ENCODE measurements at regions not wholly inside any gene's neighbourhood (a gene's known extent, or its start where the extent isn't known, plus 50 kb on each side); places are given as distances from the start of the nearest gene placed in this dataset.

DNA sequence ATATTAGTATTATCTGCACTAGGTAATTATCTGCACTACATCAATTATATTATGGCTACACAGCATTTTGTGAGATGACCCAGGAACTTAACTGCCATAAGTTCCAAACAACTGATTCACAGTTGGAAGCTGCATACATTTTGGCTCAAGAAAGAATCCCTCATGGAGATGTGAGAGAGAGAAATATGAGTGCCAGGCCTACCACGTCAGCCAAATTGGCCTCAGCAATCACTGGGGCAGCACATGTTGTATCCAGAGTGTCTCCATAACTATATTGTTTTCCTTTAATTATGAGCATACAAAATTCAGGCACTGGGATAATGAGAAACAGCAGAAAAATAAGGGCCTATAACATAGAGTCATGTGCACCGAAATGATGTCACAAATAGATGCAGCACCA is 174.2 kb upstream of the DMD start:
- Histone ChIP-seq H3K18ac (ENCODE audit: low read depth, low read length) (no peak overlapping the region), H3K27me3 (ENCODE audit: control insufficient read depth, insufficient read depth, low read length) (no peaks in the 10 kb centered on the region), H3K4ac (ENCODE audit: low read depth, low read length) (no peak overlapping the region), H2AK9ac (replicated peaks; ENCODE audit: low read depth, low read length, poor library complexity) (no peak overlapping the region), H3K23ac (ENCODE audit: low read depth, low read length) (no peak overlapping the region), H3K27ac (ENCODE audit: insufficient read depth, low read length) (no peak overlapping the region), H3K79me1 (ENCODE audit: low read depth in 1 of 2, low read length in 2 of 2) (no peaks in the 10 kb centered on the region), H3K9me1 (ENCODE audit: insufficient read depth, low read length) (no peaks in the 10 kb centered on the region), H3K4me2 (ENCODE audit: low read depth, low read length) (no peak overlapping the region), H3K9ac (ENCODE audit: low read depth, low read length) (no peak overlapping the region), H3K56ac (ENCODE audit: extremely low read depth, insufficient read depth, low read length) (no peak overlapping the region), H2BK120ac (ENCODE audit: low read depth, low read length) (no peak overlapping the region), H4K20me1 (ENCODE audit: insufficient read depth, low read length) (no peaks in the 10 kb centered on the region), H2BK5ac (ENCODE audit: low read depth, low read length, poor library complexity, severe bottlenecking) (no peak overlapping the region), H3K14ac (replicated peaks; ENCODE audit: low read depth, low read length) (no peak overlapping the region), H3K36me3 (ENCODE audit: control insufficient read depth, insufficient read depth, low read length) (no peaks in the 10 kb centered on the region), H2AK5ac (ENCODE audit: low read depth, low read length) (no peak overlapping the region), H4K5ac (ENCODE audit: low read depth, low read length) (no peak overlapping the region), H2AFZ (replicated peaks; ENCODE audit: low read length, poor library complexity) (no peak overlapping the region), H4K91ac (ENCODE audit: insufficient read depth, low read depth, low read length) (no peak overlapping the region), H4K8ac (ENCODE audit: low read depth in 2 of 2, low read length in 2 of 2) (no peak overlapping the region), H3K4me3 (ENCODE audit: insufficient read depth, low read depth, low read length) (no peak overlapping the region), H3K4me1 (ENCODE audit: control insufficient read depth, insufficient read depth, low read length) (no peaks in the 10 kb centered on the region), H2BK20ac (ENCODE audit: low read depth, low read length) (no peak overlapping the region), H2BK15ac (ENCODE audit: low read depth, low read length) (no peak overlapping the region), H3K9me3 (ENCODE audit: control insufficient read depth, insufficient read depth, low read length) (no peaks in the 10 kb centered on the region)
- ATAC-seq (ENCODE audit: low read depth) = no peak
- intact Hi-C loops (cut with micrococcal nuclease) (no loop called here), in situ Hi-C loops (cut with MboI; ENCODE audit: low sequenced_read_pairs) (no loop called here), dilution Hi-C loops (cut with HindIII; ENCODE audit: low sequenced_read_pairs, unreplicated experiment) (no loop called here)
- TF ChIP-seq ELK1 (IDR thresholded peaks at IDR 0.05; ENCODE audit: borderline replicate concordance, low read depth, low read length) (no peak), RFX5 (IDR thresholded peaks at IDR 0.05; ENCODE audit: low read depth, low read length) (no peak), RCOR1 (IDR thresholded peaks at IDR 0.05; ENCODE audit: insufficient replicate concordance, low read length) (no peak), USF2 (IDR thresholded peaks at IDR 0.05; ENCODE audit: low read depth, low read length) (no peak), BHLHE40 (IDR thresholded peaks at IDR 0.05; ENCODE audit: low read depth, low read length) (no peak), MAFK (IDR thresholded peaks at IDR 0.05; ENCODE audit: low read depth, low read length) (no peak), NFE2L2 (IDR thresholded peaks at IDR 0.05; ENCODE audit: low read depth, low read length) (no peak), MAZ (IDR thresholded peaks at IDR 0.05; ENCODE audit: borderline replicate concordance, low read depth, low read length) (no peak), POLR2A (IDR thresholded peaks at IDR 0.05; ENCODE audit: low read depth, low read length) (no peak)
- TF ChIP-seq, protein P1, sequence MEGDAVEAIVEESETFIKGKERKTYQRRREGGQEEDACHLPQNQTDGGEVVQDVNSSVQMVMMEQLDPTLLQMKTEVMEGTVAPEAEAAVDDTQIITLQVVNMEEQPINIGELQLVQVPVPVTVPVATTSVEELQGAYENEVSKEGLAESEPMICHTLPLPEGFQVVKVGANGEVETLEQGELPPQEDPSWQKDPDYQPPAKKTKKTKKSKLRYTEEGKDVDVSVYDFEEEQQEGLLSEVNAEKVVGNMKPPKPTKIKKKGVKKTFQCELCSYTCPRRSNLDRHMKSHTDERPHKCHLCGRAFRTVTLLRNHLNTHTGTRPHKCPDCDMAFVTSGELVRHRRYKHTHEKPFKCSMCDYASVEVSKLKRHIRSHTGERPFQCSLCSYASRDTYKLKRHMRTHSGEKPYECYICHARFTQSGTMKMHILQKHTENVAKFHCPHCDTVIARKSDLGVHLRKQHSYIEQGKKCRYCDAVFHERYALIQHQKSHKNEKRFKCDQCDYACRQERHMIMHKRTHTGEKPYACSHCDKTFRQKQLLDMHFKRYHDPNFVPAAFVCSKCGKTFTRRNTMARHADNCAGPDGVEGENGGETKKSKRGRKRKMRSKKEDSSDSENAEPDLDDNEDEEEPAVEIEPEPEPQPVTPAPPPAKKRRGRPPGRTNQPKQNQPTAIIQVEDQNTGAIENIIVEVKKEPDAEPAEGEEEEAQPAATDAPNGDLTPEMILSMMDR (conservative IDR thresholded peaks at IDR 0.05; ENCODE audit: low read depth, low read length) = no peak
- BruUV-seq (replicated peaks) = no TSS peak
- DNase-seq = no peak
- CTCF ChIA-PET = no interaction called here
- no CpG with 5 or more reads among the region's 2 CpGs for WGBS, 2 experiments (ENCODE audit: extremely low coverage in 2 of 2, insufficient read length in 1 of 2)
- POLR2A ChIA-PET (ENCODE audit: unreplicated experiment) = no interaction called here
